SK-N-SH treated with all-trans-retinoic acid at 6 μM for 48 hours (cell line): ENCODE measurements at regions not wholly inside any gene's neighbourhood (a gene's known extent, or its start where the extent isn't known, plus 50 kb on each side); places are given as distances from the start of the nearest gene placed in this dataset.
A peak's percentile ranks its signal among the peaks of the same experiment; 100 is the strongest.
"Not testable (repeated sequence)": the region's sequence is repeated elsewhere in the genome, so short reads cannot be mapped to it uniquely, and the experiment has no call there.

Experiments used
- ATAC-seq: fragments of 200-7000 bp; cut with Tn5 transposase; 3 replicates; pipeline ENCODE4 v1.9.1; 2020; ENCODE audit warnings: mild to moderate bottlenecking, moderate library complexity

DNA sequence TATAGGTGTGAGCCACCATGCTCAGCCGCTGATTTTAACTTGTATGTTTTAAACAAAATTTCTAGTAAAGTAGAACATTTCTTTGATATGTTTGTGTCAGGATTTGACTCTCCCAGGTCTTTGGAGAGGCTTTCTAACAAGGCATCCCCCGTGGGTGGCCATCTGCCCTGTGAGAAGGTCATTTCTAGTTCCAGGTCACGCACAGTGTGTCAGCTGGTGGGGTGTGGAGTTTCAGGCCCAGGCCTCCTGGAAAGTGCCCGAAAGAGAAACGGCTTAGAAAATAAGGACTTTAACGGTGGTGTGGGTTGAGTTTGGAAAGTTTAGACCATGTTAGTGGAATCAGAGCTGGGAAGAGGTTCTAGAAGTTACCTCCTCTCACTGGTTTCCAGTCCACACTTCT is 61.0 kb downstream of the SPDYE17 start:
- not testable (repeated sequence) for ATAC-seq

DNA sequence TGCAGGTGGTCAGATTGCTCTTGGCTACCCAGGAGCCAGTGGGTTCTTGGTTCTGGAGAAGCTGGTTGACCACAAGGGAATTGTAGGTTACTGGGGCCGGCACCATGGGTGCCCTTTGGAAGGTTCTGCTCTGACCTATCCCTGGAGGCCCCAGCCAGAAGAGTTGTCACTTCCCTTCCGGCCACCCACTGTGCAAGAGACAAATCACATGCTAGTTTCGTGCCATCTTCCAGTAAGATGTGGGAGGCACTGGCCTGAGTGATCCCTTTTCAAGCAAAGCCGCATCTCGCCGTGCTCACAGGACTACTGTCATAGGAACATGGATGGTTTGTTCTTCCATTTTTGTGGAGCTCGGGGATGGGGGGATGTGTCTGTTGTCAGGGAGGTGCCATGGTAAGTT is 62.3 kb downstream of the SPDYE17 start:
- ATAC-seq: not testable (repeated sequence)

DNA sequence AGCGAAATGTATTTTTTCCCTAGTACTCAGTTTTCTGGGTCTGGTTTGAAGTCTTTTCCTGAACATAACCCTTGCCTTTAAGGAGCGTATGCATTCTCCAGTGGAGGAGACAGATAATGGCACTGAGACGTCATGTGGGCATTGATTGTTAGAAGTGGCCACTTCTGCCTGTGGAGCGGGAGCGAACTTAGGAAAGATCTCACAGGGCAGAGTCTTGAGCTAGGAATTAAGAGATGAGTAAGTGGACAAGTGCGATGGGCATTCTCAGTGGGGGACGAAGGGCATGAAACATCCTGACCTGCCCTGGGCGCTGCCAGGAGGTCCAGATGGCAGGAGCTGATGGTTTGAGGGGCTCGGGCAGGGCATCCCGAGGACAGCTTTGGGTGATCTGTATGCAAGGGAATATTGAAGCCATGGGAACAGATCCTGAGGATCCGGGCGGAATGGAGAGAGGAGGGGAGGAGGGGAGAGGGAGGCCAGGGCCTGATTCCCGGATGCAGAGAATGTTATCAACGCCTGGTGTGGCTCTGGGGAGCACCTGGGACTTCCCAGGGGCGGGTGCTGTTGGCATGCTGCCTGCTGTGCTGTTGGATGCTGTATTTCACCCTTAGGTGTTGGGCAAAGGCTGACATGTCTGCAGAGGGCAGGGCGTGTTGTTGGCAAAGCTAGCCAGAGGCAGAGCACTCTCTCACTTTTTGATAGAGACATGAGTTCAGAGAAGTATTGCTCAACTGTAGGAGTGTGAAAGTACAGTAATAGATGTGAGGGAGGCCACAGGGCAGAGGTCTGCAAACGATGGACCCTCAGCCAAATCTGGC is 66.2 kb downstream of the SPDYE17 start:
- not testable (repeated sequence) for ATAC-seq

DNA sequence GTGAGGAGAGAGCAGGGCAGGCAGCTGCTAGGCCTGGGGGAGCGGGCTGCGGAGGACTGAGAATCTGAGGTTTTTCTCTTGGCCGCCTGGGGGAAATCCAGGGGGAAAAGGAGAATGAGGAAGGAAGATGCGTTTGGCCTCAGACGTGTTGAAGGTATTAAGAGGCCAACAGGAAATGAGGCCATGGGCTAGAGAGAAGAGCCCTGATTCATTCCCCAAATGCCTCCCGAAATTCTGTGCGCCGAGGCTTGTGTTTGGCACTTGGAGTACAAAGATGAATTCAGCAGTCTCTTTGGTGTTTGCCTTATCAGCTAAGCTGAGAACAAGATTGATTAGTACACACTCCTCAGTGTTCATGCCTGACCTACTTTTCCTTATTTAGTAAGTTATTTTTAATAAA is 68.1 kb downstream of the SPDYE17 start:
- ATAC-seq: not testable (repeated sequence)

DNA sequence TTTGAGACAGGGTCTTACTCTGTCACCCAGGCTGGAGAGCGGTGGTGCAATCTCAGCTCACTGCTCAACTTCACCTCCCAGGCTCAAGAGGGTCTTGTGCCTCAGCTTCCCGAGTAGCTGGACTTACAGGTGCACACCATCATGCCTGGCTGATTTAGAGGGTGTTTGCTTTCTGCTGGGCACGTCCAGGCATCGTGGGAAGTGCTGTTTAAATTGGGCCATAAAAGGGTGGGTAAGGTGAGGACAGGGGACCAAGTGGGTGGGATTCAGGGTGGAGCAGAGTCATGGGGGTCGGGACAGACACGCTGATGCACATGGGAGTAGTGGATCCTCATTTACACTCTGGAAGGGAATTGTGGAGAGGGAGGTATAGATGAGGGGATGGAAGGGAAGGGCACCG is 69.1 kb downstream of the SPDYE17 start:
- not testable (repeated sequence) for ATAC-seq

DNA sequence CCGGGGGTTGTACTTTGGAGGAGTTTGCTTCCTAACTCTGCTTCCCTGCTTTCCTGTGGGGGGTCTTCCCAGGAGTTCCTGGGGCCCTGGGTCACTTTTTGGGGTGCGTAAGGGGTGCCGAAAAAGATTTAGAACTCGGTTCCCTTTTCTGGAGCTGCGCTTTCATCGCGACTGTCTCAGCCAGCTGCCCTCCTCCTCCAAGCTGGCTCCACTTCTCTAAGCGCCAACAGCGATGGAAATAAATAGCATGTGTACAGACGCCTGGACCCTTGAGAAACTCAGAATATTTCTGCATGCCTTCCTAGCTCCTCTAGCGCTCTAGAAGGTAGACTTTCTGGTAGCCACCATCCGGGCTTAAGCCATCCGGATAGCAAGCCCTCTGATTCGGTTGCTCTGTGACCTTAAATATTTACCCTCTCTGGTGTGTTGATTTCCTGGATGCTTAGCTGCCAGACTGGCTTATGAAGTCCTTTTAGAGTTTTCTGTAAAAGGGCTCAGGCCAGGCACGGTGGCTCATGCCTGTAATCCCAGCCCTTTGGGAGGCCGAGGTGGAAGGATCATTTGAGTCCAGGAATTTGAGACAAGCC is 71.7 kb downstream of the SPDYE17 start:
- ATAC-seq: peak; percentile 59

DNA sequence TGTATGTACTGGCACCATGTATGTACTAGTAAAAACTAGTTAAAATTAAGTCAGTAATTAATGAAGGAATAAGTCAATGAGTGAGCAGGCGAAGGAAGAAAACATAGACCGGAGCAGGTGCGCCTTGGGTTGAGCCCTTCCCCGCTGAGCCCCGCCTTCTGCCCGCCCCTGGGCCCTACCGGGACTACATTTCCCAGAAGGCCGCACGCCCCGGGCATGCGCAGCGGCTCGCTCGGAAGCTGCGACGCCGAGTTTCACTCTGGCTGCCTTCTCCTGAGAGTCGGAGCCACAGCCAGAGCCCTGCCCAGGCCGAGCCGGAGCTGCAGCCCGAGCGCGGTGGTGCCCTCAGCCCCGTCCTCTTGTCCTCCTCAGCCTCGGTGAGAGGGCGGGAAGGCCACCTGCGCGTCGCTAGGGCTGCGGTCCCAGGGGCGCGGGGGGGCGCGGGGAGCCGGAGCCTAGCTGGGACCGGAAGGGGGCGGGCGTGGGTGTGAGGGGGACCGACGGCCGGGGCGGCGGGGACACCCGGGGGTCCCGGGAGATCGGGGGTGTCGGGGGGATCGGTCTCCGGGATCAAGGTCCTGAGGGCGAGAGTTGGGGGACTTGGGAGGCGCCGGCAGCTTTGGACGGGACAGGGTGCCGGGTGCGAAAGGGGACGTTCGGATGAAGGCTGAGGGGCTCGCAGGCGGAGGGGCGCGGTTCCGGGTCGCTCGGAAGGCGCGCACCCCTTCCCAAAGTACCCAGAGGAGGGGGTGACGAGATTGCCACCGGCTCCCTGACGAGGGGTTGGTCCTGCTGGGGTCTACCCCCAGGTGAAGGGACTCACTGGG is 72.4 kb downstream of the SPDYE17 start:
- ATAC-seq: peak; percentile 99

DNA sequence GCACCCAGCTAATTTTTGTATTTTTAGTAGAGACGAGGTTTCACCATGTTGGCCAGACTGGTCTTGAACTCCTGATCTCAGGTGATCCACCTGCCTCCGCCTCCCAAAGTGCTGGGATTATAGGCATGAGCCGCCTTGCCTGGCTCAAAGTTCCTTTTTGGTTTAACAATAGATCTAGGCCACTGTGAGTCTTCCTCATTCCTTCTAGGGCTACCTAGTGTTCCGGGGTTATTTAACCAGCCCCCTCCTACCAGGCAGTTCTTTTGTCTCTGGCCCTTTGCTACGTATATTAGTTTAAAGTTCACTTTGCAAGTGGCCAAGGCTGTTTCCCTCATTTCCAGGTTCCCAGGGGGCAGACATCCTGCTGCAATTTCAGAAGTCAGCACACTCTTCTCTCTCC is 75.6 kb downstream of the SPDYE17 start:
- ATAC-seq: not testable (repeated sequence)

DNA sequence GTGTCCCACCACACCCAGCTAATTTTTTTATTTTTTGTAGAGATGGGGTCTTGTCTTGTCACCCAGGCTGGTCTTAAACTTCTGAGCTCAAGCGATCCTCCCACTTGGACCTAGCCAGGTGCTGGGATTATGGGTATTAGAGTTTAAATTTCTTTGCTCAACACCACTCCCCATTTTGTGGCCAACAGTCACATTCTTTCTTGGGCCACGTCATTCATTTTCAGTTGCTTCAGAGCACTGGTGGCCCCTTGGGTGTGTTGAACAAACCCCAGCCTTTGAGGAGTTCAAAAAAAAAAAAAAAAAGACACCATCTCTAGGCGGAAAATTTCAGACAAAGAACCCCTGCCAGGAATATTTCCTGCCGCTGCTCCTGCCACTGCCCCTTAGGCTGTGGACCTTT is 77.0 kb downstream of the SPDYE17 start:
- not testable (repeated sequence) for ATAC-seq

DNA sequence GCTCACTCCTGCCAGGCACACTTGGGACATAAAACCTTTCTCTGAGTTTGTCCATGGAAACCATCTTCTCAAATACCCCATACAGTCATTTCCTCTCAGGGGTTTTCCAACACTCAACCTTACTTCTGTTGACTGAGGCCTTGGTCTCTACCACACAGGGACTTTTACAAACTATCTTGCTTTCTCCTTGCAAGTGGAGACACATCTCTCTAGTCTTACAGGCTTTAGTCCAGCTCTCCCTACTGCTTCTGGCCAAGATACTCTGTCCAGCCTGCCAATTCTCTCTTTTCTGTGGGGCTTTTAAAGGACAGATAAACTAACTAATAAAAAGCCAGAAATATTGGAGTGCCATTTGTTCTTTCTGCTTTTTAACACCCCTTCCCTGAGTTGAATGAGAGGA is 87.6 kb downstream of the SPDYE17 start:
- not testable (repeated sequence) for ATAC-seq

DNA sequence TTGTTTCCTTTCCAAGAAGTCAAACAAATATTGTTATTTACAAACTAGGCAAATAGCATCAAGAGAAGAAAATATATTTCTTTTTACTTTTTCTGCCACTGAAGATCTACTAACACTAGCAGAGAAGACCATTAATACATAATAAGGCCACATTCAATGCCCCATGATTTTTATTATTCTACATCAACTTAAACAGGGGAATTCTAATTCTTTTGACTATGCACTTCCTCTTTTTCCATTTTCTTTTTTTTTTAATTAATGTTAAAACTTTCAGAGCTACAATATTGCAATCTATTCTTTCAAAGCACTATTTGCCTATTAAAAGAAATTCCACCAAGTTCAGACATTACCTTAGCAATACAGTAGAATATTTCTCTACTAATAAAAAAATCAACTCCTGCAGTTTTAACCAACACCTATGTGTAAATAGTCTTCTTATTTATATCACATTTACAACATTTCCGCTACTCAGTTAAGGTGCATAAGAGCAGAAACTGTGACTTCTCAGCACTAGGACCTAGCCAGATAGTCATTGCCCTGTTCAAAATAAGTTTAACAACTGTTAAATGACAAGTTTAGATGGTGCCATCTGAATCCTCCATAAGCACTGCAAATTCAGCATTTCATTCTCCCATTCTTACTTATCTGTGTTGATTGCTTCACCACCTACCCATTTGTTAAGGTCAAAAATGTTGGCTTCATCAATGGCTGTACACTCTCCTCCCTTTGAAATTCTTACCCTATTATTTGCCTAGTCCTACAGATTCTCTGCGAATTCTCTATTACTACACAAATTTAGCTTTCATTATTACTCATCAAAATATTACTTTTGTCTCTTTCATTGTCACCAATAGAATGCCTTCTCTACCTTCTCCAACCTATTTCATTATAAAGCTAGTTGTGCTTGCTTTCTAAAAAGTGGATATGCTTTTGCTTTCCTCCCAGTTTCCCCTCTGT is 90.1 kb downstream of the SPDYE17 start:
- ATAC-seq: not testable (repeated sequence)

DNA sequence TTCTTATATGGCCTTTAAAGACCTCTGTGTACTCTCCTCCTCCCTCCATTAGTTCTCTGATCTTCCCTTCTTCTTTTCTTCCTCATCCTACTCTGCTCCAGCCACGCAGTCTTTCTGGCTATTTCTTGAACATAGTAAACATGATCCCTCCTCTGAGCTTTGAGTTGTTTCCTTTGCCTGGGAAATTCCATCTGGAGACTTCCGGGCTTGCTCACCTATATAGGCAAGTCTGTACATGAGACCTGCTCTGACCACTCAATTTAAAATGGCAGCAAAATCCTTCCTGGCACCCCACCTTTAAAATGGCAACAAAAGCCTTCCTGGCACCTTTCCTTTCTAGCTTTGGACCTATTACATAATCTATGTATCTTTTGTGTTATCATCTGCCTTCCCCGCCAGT is 94.4 kb downstream of the SPDYE17 start:
- ATAC-seq: not testable (repeated sequence)

DNA sequence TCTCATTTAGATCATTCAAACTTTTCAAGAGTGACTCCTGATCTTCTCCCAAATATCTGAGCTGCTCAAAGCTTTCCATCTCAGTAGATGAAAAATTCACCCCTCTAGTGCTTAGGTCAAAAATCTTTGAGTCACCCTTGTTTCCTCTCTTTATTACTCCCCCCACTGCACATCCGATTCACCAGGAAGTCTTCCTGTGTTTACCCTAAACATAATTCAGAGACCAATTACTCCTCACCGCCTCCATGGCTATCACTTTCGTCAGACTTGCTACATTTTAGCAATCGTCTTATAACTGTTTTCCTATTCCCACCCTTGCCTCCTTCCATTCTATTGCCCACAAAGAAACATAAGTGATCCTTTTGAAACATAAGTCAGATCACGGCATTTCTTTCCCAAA is 94.8 kb downstream of the SPDYE17 start:
- not testable (repeated sequence) for ATAC-seq

DNA sequence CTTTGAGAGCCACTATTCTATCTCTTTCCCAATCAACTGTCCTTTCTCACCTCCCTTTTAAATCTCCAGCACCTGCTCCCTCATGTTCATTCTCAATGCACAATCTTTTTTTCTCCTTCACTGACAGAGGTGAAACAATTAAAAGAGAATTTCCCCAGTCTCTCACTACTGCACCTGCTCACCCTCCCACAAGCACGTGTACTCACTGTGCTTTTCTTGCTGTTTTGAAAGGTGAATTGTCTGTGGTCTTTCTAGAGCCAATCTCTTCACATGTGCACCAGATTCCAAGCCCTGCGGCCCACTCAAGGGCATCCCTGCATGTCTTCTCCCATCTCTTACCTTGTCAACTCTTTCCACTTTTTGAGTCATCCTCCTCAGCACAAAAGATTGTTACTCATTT is 95.8 kb downstream of the SPDYE17 start:
- ATAC-seq: not testable (repeated sequence)

DNA sequence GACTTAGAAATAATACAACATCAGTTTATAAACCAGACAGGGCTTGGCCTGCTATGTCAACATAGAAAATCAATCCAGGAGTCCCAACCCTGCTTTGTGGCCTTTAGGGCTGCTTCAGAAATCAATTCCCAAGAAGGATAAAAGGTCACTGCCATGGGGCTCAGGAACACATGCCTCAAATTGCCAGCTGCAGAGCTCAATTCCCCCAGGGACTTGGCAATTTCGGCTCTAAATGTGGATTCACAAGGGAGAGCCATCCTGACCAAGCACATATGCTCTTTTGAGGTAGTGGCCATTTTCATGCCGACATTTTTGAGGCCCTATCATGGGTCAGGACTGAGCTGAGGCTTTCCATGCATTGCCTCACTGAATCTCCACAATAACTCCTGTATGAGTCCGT is 97.5 kb downstream of the SPDYE17 start:
- ATAC-seq: not testable (repeated sequence)

DNA sequence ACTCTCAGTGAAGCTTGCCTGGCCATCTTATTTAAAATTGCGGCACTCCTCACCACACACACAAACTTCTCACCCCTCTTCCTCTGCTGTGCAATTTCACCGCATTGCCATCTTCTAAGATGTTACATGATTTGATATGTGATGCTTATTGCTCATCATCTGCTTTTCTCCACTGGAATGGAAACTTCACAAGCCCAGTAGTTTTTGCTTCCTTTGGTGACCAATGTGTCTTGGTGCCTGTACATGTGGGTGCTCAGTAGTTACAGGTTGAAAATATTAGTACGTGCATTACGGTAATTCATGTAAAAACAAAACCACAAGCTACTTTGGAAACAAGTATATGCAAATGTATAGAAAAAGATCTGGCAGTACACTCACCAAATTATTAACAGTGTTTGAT is 99.2 kb downstream of the SPDYE17 start:
- not testable (repeated sequence) for ATAC-seq

DNA sequence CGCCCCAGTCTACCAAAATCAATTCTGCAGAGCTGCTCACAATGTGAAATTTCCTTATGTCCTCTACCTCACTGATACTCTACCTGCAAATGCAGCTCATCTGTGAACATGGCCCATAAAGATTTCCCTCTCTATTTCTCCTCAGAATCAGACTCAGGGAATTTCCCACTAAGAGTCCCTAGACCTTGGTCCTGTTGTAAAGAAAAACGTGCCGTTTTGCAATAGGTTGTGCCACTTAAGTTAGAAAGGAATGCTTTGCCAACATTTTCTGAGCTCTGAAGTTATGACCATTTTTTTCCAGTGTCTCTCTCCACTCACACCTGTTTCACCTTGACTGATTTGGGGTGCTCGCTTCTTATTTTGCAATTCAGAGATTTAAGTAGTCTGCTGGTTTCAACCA is 100.7 kb downstream of the SPDYE17 start:
- ATAC-seq: not testable (repeated sequence)

DNA sequence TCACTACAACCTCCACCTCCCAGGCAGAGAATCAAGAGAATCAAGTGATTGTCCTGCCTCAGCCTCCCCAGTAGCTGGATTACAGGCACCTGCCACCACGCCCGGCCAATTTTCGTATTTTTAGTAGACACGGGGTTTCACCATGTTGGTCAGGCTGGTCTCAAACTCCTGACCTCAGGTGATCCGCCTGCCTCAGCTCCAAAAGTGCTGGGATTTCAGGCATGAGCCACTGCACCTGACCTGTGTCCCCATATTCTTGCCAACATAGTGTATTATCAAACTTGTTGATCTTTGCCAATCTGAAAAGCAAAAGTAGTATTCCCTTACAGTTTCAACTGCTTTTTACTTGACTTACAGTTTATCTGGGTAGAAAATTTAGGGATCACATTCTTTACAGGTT is 101.7 kb downstream of the SPDYE17 start:
- ATAC-seq: not testable (repeated sequence)

DNA sequence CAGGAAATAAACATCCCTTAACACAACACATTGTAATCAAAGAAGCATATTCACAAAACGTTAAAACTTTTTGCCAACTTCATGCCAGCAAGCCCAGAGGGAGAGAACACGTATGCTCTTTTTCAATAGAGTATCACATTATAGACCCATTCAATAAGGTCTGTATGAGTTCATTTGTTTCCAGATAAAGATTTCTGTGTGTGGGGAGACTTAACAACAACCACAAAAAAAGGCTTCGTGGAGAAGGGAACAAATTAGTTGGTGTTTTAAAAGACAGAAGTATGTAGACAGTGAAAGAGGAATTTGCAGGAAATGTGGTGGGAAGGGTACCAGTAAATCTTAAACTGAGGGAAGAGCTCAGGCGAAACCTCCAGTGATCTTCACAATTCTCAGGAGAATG is 103.4 kb downstream of the SPDYE17 start:
- not testable (repeated sequence) for ATAC-seq

DNA sequence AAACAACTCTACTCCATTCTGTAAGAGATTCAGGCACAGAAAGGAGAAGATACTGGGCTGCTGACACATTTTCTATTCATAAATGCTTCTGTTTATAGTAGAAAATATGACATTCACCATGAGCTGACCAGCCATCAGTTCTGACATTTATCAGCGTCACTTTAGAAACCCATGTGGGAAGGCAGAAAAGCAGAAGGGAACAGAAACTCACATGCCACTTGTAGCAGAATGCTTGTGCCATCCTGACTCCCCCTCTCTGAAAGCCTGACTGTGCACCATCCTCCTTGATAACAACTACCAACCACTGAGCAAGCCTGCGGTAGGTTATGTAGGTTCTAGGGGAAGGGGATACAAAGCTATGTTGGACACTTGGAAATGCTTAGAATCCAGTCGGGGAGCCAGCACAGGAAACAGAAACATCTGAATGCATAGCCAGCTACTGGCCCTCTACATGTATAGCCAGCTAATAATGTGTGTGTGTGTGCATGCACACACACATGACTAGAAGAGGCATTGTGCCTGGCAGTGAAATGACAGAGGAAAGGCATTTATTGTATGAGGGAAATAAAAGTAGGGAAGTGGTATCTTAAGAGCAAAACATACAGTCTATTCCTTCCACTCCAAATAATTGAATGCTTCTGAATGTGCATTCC is 104.3 kb downstream of the SPDYE17 start:
- ATAC-seq: not testable (repeated sequence)

DNA sequence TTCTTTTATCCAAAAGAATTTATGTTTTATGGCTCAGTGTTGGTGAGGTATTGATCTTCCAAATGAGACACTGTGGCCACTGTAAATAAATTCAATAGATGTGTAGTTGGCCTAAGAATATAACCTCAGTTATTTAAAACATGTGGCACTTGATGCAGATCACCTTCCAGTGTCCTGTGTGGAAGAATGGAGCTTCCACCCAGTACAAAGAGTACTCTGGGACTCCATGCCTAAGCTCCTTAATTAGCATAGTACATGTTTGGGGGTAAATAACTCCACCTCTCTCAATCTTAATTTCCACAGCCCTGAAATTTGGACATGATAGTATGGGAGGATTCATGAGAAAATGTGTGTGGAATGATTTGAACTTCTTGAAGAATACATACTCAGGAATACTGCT is 105.7 kb downstream of the SPDYE17 start:
- not testable (repeated sequence) for ATAC-seq

DNA sequence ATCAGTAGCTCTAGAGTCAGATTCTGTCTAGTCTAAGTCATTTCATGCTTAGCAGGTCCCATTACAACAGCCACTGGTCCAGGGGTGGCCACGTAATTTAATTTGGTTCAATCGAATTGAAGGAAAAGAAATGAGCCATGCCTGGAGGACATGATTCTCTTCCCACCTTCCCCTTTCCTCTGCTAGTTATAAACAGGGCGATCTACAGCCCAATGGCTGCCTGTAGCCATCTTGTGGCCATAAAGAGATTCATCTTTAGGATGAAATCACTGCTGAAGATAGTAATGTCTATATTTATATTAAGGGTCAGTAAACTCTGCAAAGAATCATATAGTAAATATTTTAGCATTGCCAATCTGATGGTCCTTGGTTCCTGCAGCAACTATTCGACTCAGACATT is 107.4 kb downstream of the SPDYE17 start:
- ATAC-seq: peak; percentile 69
